GM12865 (cell line): ENCODE measurements at regions not wholly inside any gene's neighbourhood (a gene's known extent, or its start where the extent isn't known, plus 50 kb on each side); places are given as distances from the start of the nearest gene placed in this dataset.

ENCODE experiments used
- DNase-seq: peaks from one replicate; pipeline ENCODE4 v3.0.0; 2010; ENCODE audit warnings: low read depth
- H3K4me3 ChIP-seq: 2 replicates; pipeline ENCODE4 v1.5.1; 2011; ENCODE audit warnings: mild to moderate bottlenecking, low read depth, low read length, control low read depth
- TF ChIP-seq, protein P1 (sequence below): IDR thresholded peaks from 2 replicates; pipeline ENCODE4 v1.5.1; 2011; ENCODE audit warnings: low read length, control low read depth, low read depth, inconsistent platforms; ENCODE audit not compliant: insufficient read depth; ENCODE audit errors: missing control alignments

DNA sequence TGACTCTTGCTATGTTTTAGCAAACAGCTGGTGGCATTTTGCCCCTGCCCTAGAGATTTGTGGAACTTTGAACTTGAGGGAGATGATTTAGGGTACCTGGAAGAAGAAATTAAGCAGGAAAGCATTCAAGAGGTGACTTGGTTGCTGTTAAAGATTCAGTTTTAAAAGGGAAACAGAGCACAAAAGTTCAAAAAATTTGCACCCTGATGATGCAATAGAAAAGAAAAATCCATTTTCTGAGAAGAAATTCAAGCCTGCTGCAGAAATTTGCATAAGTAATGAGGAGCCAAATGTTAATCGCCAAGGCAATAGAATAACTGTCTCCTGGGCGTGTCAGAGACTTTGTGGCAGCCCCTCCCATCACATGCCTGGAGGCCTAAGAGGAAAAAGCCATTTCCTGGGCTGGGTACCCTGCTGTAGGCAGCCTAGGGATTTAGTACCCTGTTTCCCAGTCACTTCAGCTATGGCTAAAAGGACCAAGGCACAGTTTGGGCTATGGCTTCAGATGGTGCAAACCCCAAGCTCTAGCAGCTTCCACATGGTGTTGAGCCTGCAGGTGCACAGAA is 958.5 kb upstream of the MIR17HG start:
- no peak for DNase-seq
- TF ChIP-seq, protein P1, sequence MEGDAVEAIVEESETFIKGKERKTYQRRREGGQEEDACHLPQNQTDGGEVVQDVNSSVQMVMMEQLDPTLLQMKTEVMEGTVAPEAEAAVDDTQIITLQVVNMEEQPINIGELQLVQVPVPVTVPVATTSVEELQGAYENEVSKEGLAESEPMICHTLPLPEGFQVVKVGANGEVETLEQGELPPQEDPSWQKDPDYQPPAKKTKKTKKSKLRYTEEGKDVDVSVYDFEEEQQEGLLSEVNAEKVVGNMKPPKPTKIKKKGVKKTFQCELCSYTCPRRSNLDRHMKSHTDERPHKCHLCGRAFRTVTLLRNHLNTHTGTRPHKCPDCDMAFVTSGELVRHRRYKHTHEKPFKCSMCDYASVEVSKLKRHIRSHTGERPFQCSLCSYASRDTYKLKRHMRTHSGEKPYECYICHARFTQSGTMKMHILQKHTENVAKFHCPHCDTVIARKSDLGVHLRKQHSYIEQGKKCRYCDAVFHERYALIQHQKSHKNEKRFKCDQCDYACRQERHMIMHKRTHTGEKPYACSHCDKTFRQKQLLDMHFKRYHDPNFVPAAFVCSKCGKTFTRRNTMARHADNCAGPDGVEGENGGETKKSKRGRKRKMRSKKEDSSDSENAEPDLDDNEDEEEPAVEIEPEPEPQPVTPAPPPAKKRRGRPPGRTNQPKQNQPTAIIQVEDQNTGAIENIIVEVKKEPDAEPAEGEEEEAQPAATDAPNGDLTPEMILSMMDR = no peak
- H3K4me3 ChIP-seq = no peak overlapping the region

DNA sequence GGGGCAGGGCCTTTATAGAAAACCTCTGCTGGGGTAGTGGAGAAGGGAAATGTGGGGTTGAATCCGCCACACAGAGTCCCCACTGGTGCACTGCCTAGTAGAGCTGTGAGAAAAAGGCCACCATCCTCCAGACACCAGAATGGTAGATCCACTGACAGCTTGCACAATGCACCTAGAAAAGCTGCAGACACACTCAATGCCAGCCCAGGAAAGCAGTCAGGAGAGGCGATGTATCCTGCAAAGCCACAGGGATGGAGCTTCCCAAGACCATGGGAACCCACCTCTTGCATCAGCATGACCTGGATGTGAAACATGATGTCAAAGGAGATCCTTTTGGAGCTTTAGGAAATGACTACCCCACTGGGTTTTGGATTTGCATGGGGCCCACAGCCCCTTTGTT is 958.0 kb upstream of the MIR17HG start:
- H3K4me3 ChIP-seq = no peak overlapping the region
- DNase-seq = no peak
- TF ChIP-seq, protein P1 = no peak

DNA sequence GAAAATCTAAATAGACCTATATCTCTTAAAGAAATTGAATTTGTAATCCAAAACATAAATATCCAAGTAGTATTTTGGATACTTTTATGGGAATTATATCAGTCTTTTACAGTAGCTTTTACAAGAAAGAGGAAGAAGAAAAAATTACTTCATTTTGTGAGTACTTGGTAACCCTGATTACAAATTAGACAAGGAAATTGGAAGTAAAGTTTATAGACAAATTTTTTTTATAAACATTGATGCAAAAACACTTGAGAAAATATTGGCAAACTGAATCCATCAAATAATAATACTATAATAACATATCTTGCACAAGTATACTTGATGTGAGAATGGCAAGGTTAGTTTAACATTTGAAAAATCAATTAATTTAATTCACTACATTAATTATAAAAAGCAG is 954.1 kb upstream of the MIR17HG start:
- TF ChIP-seq, protein P1 = no peak
- H3K4me3 ChIP-seq = no peak overlapping the region
- no peak for DNase-seq

DNA sequence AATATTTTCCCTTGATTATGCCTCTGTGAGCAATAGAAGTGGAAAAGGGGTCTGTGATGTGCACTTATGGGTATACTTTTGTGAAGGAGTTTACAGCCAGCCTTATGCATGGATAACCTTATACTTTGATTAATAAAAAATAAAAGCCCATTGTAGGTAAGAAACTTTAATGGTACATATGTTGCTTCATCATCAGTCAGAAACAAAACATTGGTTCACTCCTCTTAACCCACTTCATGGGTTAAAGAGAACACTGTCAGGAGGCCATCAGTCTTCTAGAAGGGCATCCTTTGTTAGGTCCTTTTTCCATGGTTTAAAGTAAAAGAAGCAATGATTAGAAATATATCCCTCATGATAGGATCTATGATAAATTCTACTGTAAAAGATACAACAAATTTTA is 952.1 kb upstream of the MIR17HG start:
- no peak for DNase-seq
- no peak overlapping the region for H3K4me3 ChIP-seq
- TF ChIP-seq, protein P1 = no peak

DNA sequence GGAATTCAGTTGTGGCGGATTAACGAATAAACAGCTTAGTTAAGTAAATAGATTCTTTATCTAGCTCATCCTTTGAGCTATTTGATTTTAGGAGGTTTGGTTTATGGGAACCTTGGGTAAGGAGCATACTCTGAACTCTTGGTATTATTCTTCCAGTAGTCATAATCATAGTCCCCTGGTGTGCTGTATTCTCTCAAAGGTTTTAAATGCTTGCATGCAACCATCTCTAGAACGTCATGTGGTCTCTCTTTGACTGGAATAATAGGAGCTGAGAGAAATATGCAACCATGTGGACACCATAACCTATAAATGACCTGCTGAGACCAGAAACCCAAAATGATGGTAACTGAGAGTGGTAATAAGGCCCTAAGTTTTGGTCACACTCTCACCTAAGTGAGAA is 951.6 kb upstream of the MIR17HG start:
- TF ChIP-seq, protein P1 = no peak
- H3K4me3 ChIP-seq = no peak overlapping the region
- no peak for DNase-seq

DNA sequence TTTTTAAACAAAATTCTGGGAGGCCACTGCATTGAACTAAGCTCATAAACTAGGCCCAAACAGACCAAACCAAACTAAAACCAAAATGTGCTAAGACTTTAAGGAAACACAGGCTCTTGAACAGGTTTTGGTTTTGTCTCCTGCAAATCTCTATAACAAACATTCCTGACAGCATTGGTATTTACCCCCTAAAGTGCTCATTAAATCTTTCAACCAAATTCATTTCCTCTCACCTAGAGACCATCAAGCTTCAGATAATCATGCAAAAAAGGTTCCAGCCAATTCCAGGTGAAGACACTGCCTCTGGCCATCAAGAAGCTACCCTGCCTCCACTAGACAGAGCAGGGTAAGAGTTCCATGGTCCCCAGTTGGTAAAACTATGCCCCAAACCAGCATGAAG is 951.2 kb upstream of the MIR17HG start:
- DNase-seq = no peak
- no peak overlapping the region for H3K4me3 ChIP-seq
- TF ChIP-seq, protein P1 = no peak

DNA sequence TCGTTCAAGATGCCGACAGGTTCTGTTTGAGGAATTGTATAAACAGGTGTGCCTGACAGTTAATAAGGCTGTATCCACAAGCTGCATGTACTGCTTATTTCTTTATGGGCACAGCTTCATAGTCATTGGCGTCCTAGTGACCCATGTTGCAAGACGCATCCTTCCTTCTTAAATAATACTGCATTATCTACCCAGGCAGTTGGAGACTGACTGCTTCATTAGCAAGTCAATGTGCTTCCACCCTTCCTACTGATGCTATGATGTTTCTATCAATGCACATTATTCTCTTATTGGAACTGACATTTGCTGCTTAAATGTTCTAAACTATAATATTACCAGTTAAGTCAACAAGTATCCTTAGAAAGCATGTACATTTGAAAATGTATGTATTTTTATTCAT is 950.0 kb upstream of the MIR17HG start:
- DNase-seq = no peak
- no peak overlapping the region for H3K4me3 ChIP-seq
- TF ChIP-seq, protein P1 = no peak
